HCT116 (cell line): ENCODE measurements at regions not wholly inside any gene's neighbourhood (a gene's known extent, or its start where the extent isn't known, plus 50 kb on each side); places are given as distances from the start of the nearest gene placed in this dataset.

Source experiments
- ATAC-seq: fragments of 200-7000 bp; cut with Tn5 transposase; 2 replicates; pipeline ENCODE4 v1.9.1; 2020; ENCODE audit warnings: mild to moderate bottlenecking, moderate library complexity
- BruUV-seq: library from RNA; stranded (reverse); fragments of 400-500 nt; replicated peaks from 2 replicates; lab custom pipeline; 2021; lab: Mats Ljungman, UMichigan
- CTCF ChIA-PET: fragments of 300-600 bp; sonication (Branson Sonifier 250); formaldehyde crosslinking; loops from one replicate; lab custom pipeline; 2021; ENCODE audit warnings: antibody characterized with exemption; lab: Charles Lee
- POLR2A ChIA-PET: fragments of 300-600, 350-600 bp; sonication (Branson Sonifier 250); formaldehyde crosslinking; loops from one replicate; lab custom pipeline; 2021; ENCODE audit warnings: antibody characterized with exemption; lab: Charles Lee
- RAD21 ChIA-PET, 2 experiments: fragments of 300-600 bp; sonication (Branson Sonifier 250); formaldehyde crosslinking; loops; one replicate each; lab custom pipeline; 2023; ENCODE audit warnings: low total read pairs in 2 of 2; ENCODE audit not compliant: uncharacterized antibody in 2 of 2, unreplicated experiment in 2 of 2, low non-redundant PET in 1 of 2; lab: Charles Lee
- DNase-seq: peaks from one replicate; pipeline ENCODE4 v3.0.0-alpha.2; 2010; ENCODE audit warnings: low read depth, low spot score
- H2AFZ ChIP-seq: fragments of 200-600 bp; shearing (Covaris generic), sonication (generic); 2 replicates; pipeline ENCODE4 v1.6.1; 2017; ENCODE audit warnings: low read depth, mixed run types, mixed read lengths, antibody characterized with exemption, low read length; ENCODE audit not compliant: poor library complexity, severe bottlenecking
- H3K27ac ChIP-seq: 2 replicates; pipeline ENCODE4 v1.5.1; 2012; ENCODE audit warnings: low read depth, low read length
- H3K27me3 ChIP-seq: fragments of 200-600 bp; sonication (generic); 2 replicates; pipeline ENCODE4 v1.6.1; 2016; ENCODE audit warnings: mixed run types, low read length, mixed read lengths; ENCODE audit not compliant: insufficient read depth
- H3K36me3 ChIP-seq, 2 experiments: fragments of 200-500 bp in 1 of 2; fragments of 200-600 bp in 1 of 2; sonication (Bioruptor generic) in 1 of 2; sonication (generic) in 1 of 2; 2 replicates each; pipeline versions ENCODE4 v1.5.1 to v1.6.1; 2014 to 2016; ENCODE audit warnings: low read length in 2 of 2, inconsistent platforms in 1 of 2, mixed read lengths in 1 of 2, mixed run types in 1 of 2; ENCODE audit not compliant: insufficient read depth in 2 of 2, control insufficient read depth in 1 of 2
- H3K4me1 ChIP-seq, 2 experiments: fragments of 200-600 bp in 1 of 2; sonication (generic) in 1 of 2; 2 replicates each; pipeline versions ENCODE4 v1.5.1 to v1.6.1; 2012 to 2017; ENCODE audit warnings: low read length in 2 of 2, inconsistent platforms in 1 of 2, mild to moderate bottlenecking in 1 of 2, mixed read lengths in 1 of 2, mixed run types in 1 of 2, moderate library complexity in 1 of 2; ENCODE audit not compliant: insufficient read depth in 2 of 2, control insufficient read depth in 1 of 2
- H3K4me2 ChIP-seq: fragments of 200-600 bp; sonication (generic); 2 replicates; pipeline ENCODE4 v1.6.1; 2017; ENCODE audit warnings: mixed run types, low read length, mixed read lengths
- H3K4me3 ChIP-seq, 2 experiments: fragments of 200-600 bp in 1 of 2; sonication (generic) in 1 of 2; replicated peaks in 1 of 2; 2 replicates each; pipeline ENCODE4 v1.5.1; 2011 to 2016; ENCODE audit warnings: low read length in 2 of 2, control low read depth in 1 of 2, low read depth in 1 of 2, mild to moderate bottlenecking in 1 of 2, mixed read lengths in 1 of 2, mixed run types in 1 of 2
- H3K79me2 ChIP-seq: fragments of 200-600 bp; sonication (generic); 2 replicates; pipeline ENCODE4 v1.6.1; 2017; ENCODE audit warnings: mild to moderate bottlenecking, mixed run types, low read length, moderate library complexity, mixed read lengths; ENCODE audit not compliant: insufficient read depth
- H3K9ac ChIP-seq: fragments of 200-600 bp; sonication (generic); 2 replicates; pipeline ENCODE4 v1.6.1; 2016; ENCODE audit warnings: low read length, mixed read lengths
- H3K9me2 ChIP-seq: fragments of 200-600 bp; sonication (generic), shearing (Covaris generic); 2 replicates; pipeline ENCODE4 v1.6.1; 2017; ENCODE audit warnings: mixed run types, mild to moderate bottlenecking, moderate library complexity; ENCODE audit not compliant: insufficient read depth
- H3K9me3 ChIP-seq, 2 experiments: fragments of 200-500 bp in 1 of 2; fragments of 200-600 bp in 1 of 2; sonication (Bioruptor generic) in 1 of 2; sonication (generic) in 1 of 2; 2 replicates each; pipeline ENCODE4 v1.6.1; 2014 to 2017; ENCODE audit warnings: low read length in 2 of 2, mixed read lengths in 2 of 2, inconsistent platforms in 1 of 2, low read depth in 1 of 2, mild to moderate bottlenecking in 1 of 2, mixed run types in 1 of 2, moderate library complexity in 1 of 2; ENCODE audit not compliant: control insufficient read depth in 1 of 2, insufficient read depth in 1 of 2
- H4K20me1 ChIP-seq: fragments of 200-600 bp; sonication (generic), shearing (Covaris generic); 2 replicates; pipeline ENCODE4 v1.6.1; 2017; ENCODE audit warnings: mixed run types, mild to moderate bottlenecking, moderate library complexity; ENCODE audit not compliant: insufficient read depth
- CBX3 ChIP-seq: IDR thresholded peaks from 2 replicates; pipeline ENCODE4 v1.6.1; 2012; ENCODE audit warnings: low read depth
- EGR1 ChIP-seq: IDR thresholded peaks from 2 replicates; pipeline ENCODE4 v1.6.1; 2012; ENCODE audit warnings: low read depth
- ELF1 ChIP-seq: IDR thresholded peaks from 2 replicates; pipeline ENCODE4 v1.6.1; 2012; ENCODE audit warnings: low read depth, borderline replicate concordance
- EZH2 ChIP-seq: fragments of 200-600 bp; sonication (generic); IDR thresholded peaks from 2 replicates; pipeline ENCODE4 v1.6.1; 2017; ENCODE audit warnings: antibody characterized with exemption, mixed run types
- FOSL1 ChIP-seq: IDR thresholded peaks from 2 replicates; pipeline ENCODE4 v1.6.1; 2012; ENCODE audit warnings: low read depth
- JUND ChIP-seq: IDR thresholded peaks from 2 replicates; pipeline ENCODE4 v1.6.1; 2012
- POLR2A ChIP-seq: IDR thresholded peaks from 2 replicates; pipeline ENCODE4 v1.7.0; 2011; ENCODE audit warnings: borderline replicate concordance; ENCODE audit not compliant: insufficient read depth, insufficient read length; ENCODE audit errors: extremely low read depth
- POLR2AphosphoS5 ChIP-seq: IDR thresholded peaks from 2 replicates; pipeline ENCODE4 v1.6.1; 2011; ENCODE audit warnings: mild to moderate bottlenecking, low read depth, low read length, moderate library complexity
- RAD21 ChIP-seq: IDR thresholded peaks from 2 replicates; pipeline ENCODE4 v1.6.1; 2012; ENCODE audit warnings: low read depth, mild to moderate bottlenecking
- SIN3A ChIP-seq: IDR thresholded peaks from 2 replicates; pipeline ENCODE4 v1.6.1; 2012; ENCODE audit warnings: low read depth
- SP1 ChIP-seq: IDR thresholded peaks from 2 replicates; pipeline ENCODE4 v1.6.1; 2012; ENCODE audit warnings: low read depth
- YY1 ChIP-seq: IDR thresholded peaks from 2 replicates; pipeline ENCODE4 v1.6.1; 2011; ENCODE audit warnings: low read length, low read depth, moderate library complexity, mild to moderate bottlenecking; ENCODE audit not compliant: insufficient replicate concordance; ENCODE audit errors: extremely low read depth
- ZBTB33 ChIP-seq: IDR thresholded peaks from 2 replicates; pipeline ENCODE4 v1.6.1; 2011; ENCODE audit warnings: mild to moderate bottlenecking, low read length, moderate library complexity; ENCODE audit not compliant: insufficient replicate concordance; ENCODE audit errors: extremely low read depth
- ZNF274 ChIP-seq: fragments of 200-500 bp; sonication (Bioruptor generic); IDR thresholded peaks from 2 replicates; pipeline ENCODE4 v1.6.1; 2014; ENCODE audit warnings: mild to moderate bottlenecking, low read depth, low read length, inconsistent platforms
- intact Hi-C: fragments of 100-400 bp; cut with micrococcal nuclease; formaldehyde crosslinking; loops from 2 replicates; pipeline ENCODE4 v1.10.0; 2022
- TF ChIP-seq, protein P1 (sequence below), 3 experiments: fragments of 200-600 bp in 1 of 3; sonication (generic) in 1 of 3; IDR thresholded peaks in 2 of 3; conservative IDR thresholded peaks in 1 of 3; 2 replicates each; pipeline ENCODE4 v1.5.1; 2012 to 2017; ENCODE audit warnings: low read depth in 2 of 3, low read length in 2 of 3, antibody characterized with exemption in 1 of 3, borderline replicate concordance in 1 of 3, control low read depth in 1 of 3, mild to moderate bottlenecking in 1 of 3, mixed read lengths in 1 of 3, mixed run types in 1 of 3, moderate library complexity in 1 of 3; ENCODE audit not compliant: insufficient read depth in 1 of 3
- TF ChIP-seq, protein P2 (sequence below): IDR thresholded peaks from 2 replicates; pipeline ENCODE4 v1.6.1; 2012
- TF ChIP-seq, protein P3 (sequence below): IDR thresholded peaks from 2 replicates; pipeline ENCODE4 v1.6.1; 2012

DNA sequence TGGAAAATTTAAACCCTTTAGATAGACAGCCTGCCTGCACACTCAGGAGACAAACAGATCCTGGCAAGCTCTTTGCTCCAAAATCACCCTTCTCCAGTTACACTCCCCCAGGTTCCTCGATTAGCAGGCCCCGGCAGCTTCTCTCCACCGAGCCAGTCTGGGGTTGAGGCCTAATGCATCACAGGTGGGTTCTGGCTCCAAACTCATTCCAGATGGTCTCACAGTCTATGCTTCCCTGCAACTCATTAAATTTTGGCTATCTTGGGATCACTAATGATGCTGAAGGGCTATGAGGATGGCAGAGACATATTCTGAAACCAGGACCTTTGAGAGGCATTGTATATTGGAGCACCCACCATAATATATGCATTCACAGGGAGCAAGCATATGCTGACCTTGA lies 559.8 kb upstream of the USP24 start:
- H3K9ac ChIP-seq = no peak overlapping the region
- H2AFZ ChIP-seq = no peak overlapping the region
- H3K4me3 ChIP-seq = no peak overlapping the region
- ChIA-PET CTCF (no interaction called here), POLR2A (no interaction called here), RAD21 (no interaction called here)
- H4K20me1 ChIP-seq = no peaks in the 10 kb centered on the region
- no peaks in the 10 kb centered on the region for H3K9me3 ChIP-seq
- H3K9me2 ChIP-seq = no peaks in the 10 kb centered on the region
- H3K27me3 ChIP-seq = no peaks in the 10 kb centered on the region
- no peaks in the 10 kb centered on the region for H3K4me1 ChIP-seq
- no peak for DNase-seq
- no TSS peak for BruUV-seq
- TF ChIP-seq, protein P1, sequence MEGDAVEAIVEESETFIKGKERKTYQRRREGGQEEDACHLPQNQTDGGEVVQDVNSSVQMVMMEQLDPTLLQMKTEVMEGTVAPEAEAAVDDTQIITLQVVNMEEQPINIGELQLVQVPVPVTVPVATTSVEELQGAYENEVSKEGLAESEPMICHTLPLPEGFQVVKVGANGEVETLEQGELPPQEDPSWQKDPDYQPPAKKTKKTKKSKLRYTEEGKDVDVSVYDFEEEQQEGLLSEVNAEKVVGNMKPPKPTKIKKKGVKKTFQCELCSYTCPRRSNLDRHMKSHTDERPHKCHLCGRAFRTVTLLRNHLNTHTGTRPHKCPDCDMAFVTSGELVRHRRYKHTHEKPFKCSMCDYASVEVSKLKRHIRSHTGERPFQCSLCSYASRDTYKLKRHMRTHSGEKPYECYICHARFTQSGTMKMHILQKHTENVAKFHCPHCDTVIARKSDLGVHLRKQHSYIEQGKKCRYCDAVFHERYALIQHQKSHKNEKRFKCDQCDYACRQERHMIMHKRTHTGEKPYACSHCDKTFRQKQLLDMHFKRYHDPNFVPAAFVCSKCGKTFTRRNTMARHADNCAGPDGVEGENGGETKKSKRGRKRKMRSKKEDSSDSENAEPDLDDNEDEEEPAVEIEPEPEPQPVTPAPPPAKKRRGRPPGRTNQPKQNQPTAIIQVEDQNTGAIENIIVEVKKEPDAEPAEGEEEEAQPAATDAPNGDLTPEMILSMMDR (IDR thresholded peaks at IDR 0.05 in 2 of 3, conservative IDR thresholded peaks at IDR 0.05 in 1 of 3; ENCODE audit: borderline replicate concordance in 1 of 3, insufficient read depth in 1 of 3, low read depth in 2 of 3, low read length in 2 of 3) = no peak
- no peak for TF ChIP-seq RAD21
- no peak for TF ChIP-seq ELF1
- TF ChIP-seq, protein P2, sequence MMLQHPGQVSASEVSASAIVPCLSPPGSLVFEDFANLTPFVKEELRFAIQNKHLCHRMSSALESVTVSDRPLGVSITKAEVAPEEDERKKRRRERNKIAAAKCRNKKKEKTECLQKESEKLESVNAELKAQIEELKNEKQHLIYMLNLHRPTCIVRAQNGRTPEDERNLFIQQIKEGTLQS = no peak
- no peak for TF ChIP-seq JUND
- TF ChIP-seq EZH2 = no peak
- TF ChIP-seq SP1 = no peak
- no peak for TF ChIP-seq ZNF274
- TF ChIP-seq FOSL1 = no peak
- TF ChIP-seq SIN3A = no peak
- TF ChIP-seq CBX3 = no peak
- TF ChIP-seq, protein P3, sequence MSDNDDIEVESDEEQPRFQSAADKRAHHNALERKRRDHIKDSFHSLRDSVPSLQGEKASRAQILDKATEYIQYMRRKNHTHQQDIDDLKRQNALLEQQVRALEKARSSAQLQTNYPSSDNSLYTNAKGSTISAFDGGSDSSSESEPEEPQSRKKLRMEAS = no peak
- TF ChIP-seq YY1 = no peak
- no peak for TF ChIP-seq POLR2AphosphoS5
- TF ChIP-seq EGR1 = no peak
- TF ChIP-seq ZBTB33 = no peak
- no peak for TF ChIP-seq POLR2A
- intact Hi-C loops = no loop called here
- no peaks in the 10 kb centered on the region for H3K79me2 ChIP-seq
- H3K4me2 ChIP-seq = no peak overlapping the region
- no peak overlapping the region for H3K27ac ChIP-seq
- ATAC-seq = no peak
- no peaks in the 10 kb centered on the region for H3K36me3 ChIP-seq
